Activated CD4-positive, alpha-beta T cell treated with anti-CD3 and anti-CD28 coated beads, Interleukin-2, amount 50 U/mL, for 16 hours (primary cell): ENCODE measurements at regions not wholly inside any gene's neighbourhood (a gene's known extent, or its start where the extent isn't known, plus 50 kb on each side); places are given as distances from the start of the nearest gene placed in this dataset.
"Not testable (repeated sequence)": the region's sequence is repeated elsewhere in the genome, so short reads cannot be mapped to it uniquely, and the experiment has no call there.

ENCODE experiments used
- DNase-seq: peaks from one replicate; pipeline ENCODE4 v3.0.0-alpha.2; 2020

DNA sequence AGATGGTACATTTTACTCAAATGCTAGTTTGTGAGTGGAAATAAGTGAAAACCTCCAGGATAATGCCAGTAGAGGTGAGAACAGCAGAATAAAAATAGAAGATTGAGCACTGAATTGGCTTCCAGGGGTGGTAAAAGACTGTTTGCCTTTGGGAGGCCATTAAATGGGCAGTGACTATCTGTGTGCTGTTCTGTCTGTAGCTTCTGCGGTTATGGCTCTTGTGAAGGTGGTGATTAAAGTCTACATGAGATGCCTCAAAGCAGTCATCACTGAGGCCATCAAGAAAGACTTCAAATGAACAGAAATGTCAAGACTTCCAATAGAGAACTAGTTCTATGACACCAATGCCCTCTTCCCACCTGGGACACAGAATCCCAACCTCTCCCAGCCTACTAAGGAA is 108.8 kb downstream of the EFHB start:
- DNase-seq: no peak

- DNase-seq: no peak
Observed at GRCh38 chr3:19822805-19823204, 111.2 kb downstream of the EFHB start.

- DNase-seq: no peak
Observed at GRCh38 chr3:19816631-19817030, 117.4 kb downstream of the EFHB start.

GRCh38 chr3:19815805-19816204 is 118.2 kb downstream of the EFHB start:
- no peak for DNase-seq

- not testable (repeated sequence) for DNase-seq
Observed at GRCh38 chr3:19813743-19814142, 120.3 kb downstream of the EFHB start.

- DNase-seq: no peak
Observed at GRCh38 chr3:19811689-19812088, 122.3 kb downstream of the EFHB start.

- DNase-seq: no peak
Observed at GRCh38 chr3:19808834-19809233, 125.2 kb downstream of the EFHB start.

- DNase-seq: no peak
Observed at GRCh38 chr3:19799887-19800286, 134.1 kb downstream of the EFHB start.

- DNase-seq: no peak
Observed at GRCh38 chr3:19799115-19799514, 134.9 kb downstream of the EFHB start.

- no peak for DNase-seq
Observed at GRCh38 chr3:19798324-19798723, 135.7 kb downstream of the EFHB start.

DNA sequence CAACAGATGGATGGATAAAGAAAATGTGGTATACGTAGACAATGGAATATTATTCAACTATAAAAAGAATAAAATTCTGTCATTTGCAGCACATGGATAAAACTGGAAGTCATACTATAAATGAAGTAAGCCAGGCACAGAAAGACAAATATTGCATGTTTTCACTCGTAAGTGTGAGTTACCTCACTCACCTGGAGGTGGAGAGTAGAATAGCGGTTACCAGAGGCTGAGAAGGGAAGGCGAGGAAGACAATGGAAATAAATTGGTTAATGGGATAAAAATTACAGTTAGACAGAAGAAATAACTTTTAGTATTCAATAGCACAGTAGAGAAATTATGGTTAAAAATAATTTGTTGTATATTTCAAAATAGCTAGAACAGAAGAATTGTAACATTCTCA is 141.6 kb downstream of the EFHB start:
- DNase-seq: no peak

DNA sequence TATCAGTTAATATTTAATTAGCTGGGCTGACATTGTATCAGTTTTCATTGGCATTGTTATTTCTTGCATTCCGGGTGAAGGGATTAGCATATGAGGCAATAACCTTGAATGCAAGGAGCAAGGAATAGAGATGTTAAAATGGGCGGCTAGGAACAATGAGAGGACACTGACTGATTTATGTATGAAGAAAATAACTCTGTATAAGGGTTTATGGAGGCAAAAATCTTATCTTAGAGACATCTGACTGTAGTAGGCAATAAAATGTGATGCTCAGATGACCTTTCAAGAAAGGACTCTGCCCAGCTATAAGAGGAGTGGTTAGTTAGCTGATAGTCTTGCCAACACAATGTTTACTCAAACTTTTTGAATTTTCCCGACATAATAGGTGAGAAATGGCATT is 158.3 kb downstream of the EFHB start:
- DNase-seq: no peak

GRCh38 chr3:19769694-19770093 is 164.3 kb downstream of the EFHB start:
- DNase-seq: no peak

DNA sequence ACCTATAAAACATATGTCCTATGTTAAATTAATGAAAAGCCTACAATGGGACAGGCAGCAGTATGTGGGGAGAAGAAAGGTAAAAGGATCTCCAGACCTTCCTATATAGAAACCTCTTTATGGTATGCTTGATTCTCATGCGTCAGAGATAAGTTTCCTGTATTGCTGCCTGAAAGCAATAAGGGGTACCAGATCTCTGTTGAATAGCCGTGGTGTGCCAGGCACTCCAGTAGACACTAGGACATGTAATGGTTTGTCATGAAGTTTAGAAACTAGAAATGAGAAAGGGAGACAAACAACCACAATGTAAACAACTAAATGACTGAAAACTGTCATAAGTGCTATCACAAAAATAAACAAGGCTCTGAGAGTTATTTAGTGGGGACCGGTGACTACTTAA is 168.1 kb downstream of the EFHB start:
- DNase-seq: no peak

- DNase-seq: no peak
Observed at GRCh38 chr3:19757773-19758172, 176.2 kb downstream of the EFHB start.

GRCh38 chr3:19749448-19750017 is 184.5 kb downstream of the EFHB start:
- no peak for DNase-seq

GRCh38 chr3:19748782-19749447 is 185.1 kb downstream of the EFHB start:
- DNase-seq: no peak

DNA sequence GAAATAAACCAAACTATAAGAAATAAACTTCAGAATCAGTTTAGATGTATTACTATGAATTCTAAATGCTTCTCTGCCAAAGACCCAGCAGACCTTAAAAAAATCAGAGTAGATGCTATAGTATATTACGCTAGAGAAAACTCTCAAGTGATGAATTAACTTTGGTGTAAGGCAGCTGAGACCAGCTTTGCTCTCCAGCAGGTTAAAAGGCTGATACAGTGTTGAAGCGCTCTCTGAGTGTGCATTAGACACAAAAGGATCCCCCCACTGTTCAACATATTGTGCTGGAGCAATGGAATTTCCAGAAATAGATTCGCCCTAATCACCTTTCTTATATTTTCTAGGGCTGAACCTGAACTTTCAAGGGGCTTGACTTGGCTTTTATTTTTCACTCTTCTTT is 190.0 kb downstream of the EFHB start:
- DNase-seq: no peak

GRCh38 chr3:19742935-19743334 is 191.1 kb downstream of the EFHB start:
- DNase-seq: no peak

DNA sequence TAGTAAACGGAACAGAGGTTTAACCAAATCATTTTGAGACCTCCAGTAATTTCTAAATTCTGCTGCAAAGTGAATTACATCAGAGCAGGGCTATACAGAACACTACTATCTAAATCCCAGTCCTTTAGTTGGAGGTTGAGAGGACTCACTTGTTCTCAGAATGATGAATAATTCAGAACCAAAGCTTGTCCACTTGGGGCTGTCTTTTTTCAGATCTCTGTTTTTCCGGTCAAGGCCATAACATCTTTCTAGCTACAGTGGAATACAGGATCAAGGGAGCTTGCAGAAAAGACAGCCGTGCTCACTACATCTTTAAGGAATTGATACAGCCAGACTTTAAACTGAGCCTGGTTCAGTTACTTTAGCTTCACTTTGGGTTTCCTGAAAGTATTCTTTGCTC is 194.5 kb downstream of the EFHB start:
- DNase-seq: no peak

GRCh38 chr3:19738846-19739245 is 195.2 kb downstream of the EFHB start:
- no peak for DNase-seq

DNA sequence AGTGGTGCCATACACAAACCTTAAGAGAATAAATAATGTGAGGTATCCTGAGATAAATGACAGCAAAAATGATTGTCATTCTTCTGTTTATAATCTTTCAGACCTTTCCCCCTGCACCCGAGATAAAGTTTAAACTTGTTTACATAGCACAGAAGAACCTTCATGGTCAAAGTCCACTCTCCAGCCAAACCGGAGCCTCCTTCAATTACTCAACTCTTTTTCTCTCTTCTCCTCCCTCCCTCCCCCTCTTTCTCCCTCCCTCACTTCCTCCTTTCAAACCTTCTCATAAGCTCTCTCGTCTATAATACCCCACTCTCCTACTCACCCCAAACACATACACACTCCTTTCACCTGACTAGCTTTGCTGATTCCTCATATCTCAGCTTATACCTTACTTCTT is 198.9 kb downstream of the EFHB start:
- DNase-seq: no peak

DNA sequence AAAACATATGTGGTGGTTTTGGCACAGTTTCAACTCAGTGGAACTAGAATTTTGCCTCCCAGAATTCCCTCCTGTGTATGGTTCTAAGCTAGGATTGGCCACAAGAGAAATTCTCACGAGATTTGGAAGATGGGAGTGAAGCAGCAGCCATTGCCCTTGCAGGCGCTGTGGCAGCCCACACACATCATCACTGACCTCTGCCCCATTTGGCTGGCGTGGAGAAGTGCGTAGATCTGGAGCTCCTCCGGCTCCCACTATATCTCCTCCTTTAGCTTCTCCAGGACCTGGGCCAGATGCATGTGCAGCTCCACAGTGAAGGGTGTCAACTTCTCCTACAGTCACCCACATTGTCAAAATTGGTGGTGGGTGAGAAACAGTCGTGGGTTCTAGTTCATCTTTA is 199.6 kb downstream of the EFHB start:
- no peak for DNase-seq

GRCh38 chr3:19725000-19725399 is 209.0 kb downstream of the EFHB start:
- no peak for DNase-seq

GRCh38 chr3:19717736-19718135 is 216.3 kb downstream of the EFHB start:
- no peak for DNase-seq
